ENCODE measurements at regions not wholly inside any gene's neighbourhood (a gene's known extent, or its start where the extent isn't known, plus 50 kb on each side); places are given as distances from the start of the nearest gene placed in this dataset.
A peak's percentile ranks its signal among the peaks of the same experiment; 100 is the strongest.

DNA sequence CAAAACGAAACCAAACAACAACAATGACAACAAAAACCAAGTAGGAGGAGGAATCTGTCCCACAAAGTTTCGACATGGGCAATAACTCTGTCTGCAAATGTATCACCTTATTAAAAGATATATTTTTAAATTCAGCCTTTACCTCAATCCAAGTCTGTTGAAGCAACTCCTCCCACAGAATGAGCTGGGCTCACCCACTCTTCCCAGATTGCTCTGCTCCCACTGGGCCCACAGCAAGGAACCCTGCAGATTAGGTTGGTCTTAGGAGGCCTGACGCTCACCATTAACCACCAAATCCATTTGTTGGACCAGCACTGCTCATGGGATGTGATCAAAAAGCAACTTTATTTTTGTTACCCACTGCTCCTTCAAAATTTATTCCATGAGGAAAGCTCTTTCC lies 114.7 kb upstream of the CDC42BPA start:
- H2AFZ ChIP-seq (ENCODE audit: low read length, unreplicated experiment), result no peak overlapping the region
- no peaks in the 10 kb centered on the region for H3K27me3 ChIP-seq (ENCODE audit: insufficient read depth, low read length)
- no peak overlapping the region for H3K27ac ChIP-seq (ENCODE audit: low read depth, low read length)
- H3K79me2 ChIP-seq (ENCODE audit: control insufficient read depth, insufficient read depth, low read length, unreplicated experiment), result no peaks in the 10 kb centered on the region
- H3K4me3 ChIP-seq (ENCODE audit: low read depth, low read length), result no peak overlapping the region
- no peaks in the 10 kb centered on the region for H3K36me3 ChIP-seq (ENCODE audit: insufficient read depth, low read length)
- peaks cover 41% of the 10 kb centered on the region for H3K4me1 ChIP-seq (ENCODE audit: control insufficient read depth, insufficient read depth, low read length, unreplicated experiment)

GRCh38 chr1:227432181-227432535 lies 113.9 kb upstream of the CDC42BPA start:
- no peaks in the 10 kb centered on the region for H3K79me2 ChIP-seq (ENCODE audit: control insufficient read depth, insufficient read depth, low read length, unreplicated experiment)
- peaks cover 41% of the 10 kb centered on the region for H3K4me1 ChIP-seq (ENCODE audit: control insufficient read depth, insufficient read depth, low read length, unreplicated experiment)
- H2AFZ ChIP-seq (ENCODE audit: low read length, unreplicated experiment), result peak overlapping the region; percentile 70
- H3K36me3 ChIP-seq (ENCODE audit: insufficient read depth, low read length), result no peaks in the 10 kb centered on the region
- no peak overlapping the region for H3K4me3 ChIP-seq (ENCODE audit: low read depth, low read length)
- no peaks in the 10 kb centered on the region for H3K27me3 ChIP-seq (ENCODE audit: insufficient read depth, low read length)
- no peak overlapping the region for H3K27ac ChIP-seq (ENCODE audit: low read depth, low read length)

DNA sequence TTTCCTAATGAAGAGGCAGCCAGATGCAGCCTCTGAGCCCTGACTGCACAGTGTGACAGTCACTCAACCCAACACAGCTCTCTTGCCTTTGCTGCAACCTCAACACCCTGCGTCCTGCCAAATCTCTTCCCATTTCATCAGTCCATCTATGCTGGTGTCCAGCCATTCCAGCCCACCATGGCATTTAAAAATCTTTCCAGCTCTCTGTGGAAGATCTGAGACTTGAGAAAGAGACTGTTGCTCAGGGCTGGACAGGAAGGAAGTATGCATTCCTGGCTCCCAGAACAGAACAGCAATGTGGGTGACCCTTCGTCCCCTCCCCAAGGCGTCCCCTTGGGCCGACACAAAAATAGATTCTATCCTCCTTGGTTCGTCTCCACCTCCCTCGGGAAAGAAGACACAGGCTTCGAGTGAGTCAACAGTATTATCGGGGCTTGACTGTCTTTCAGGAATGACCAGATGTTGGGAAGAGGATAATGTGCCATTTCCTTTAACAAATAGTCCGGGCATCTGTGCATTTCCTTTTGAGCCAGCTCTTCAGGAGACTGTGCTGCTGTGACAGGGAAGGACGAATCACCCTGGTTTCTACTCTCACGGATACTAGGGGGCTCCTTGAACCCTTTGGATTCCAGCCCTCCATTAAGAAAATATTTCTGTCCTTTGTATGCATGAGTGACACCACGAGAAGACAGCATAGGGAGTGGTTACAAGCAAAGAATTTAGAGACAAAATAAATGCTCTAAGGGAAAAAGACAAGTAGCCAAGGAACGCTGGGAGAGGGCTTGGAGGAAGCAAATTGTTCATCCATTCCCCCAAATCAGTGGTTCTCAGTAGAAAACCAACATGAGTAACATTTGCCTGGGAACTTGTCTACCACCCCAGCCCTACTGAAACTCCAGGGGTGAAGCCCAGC lies 111.4 kb upstream of the CDC42BPA start:
- H3K4me1 ChIP-seq (ENCODE audit: control insufficient read depth, insufficient read depth, low read length, unreplicated experiment), result peaks cover 34% of the 10 kb centered on the region
- peak overlapping the region; percentile 42; the same call in 1 of the 2 replicates for H3K4me3 ChIP-seq (ENCODE audit: low read depth, low read length)
- H3K36me3 ChIP-seq (ENCODE audit: insufficient read depth, low read length), result no peaks in the 10 kb centered on the region
- peak overlapping the region; percentile 14; the same call in 1 of the 2 replicates for H3K27ac ChIP-seq (ENCODE audit: low read depth, low read length)
- peak overlapping the region; percentile 70 for H2AFZ ChIP-seq (ENCODE audit: low read length, unreplicated experiment)
- H3K79me2 ChIP-seq (ENCODE audit: control insufficient read depth, insufficient read depth, low read length, unreplicated experiment), result no peaks in the 10 kb centered on the region
- no peaks in the 10 kb centered on the region for H3K27me3 ChIP-seq (ENCODE audit: insufficient read depth, low read length)

- Histone ChIP-seq H2AFZ (ENCODE audit: low read length, unreplicated experiment) (peak overlapping the region; percentile 47), H3K4me3 (ENCODE audit: low read depth, low read length) (no peak overlapping the region), H3K27me3 (ENCODE audit: insufficient read depth, low read length) (no peaks in the 10 kb centered on the region), H3K36me3 (ENCODE audit: insufficient read depth, low read length) (no peaks in the 10 kb centered on the region), H3K4me1 (ENCODE audit: control insufficient read depth, insufficient read depth, low read length, unreplicated experiment) (peaks cover 34% of the 10 kb centered on the region), H3K27ac (ENCODE audit: low read depth, low read length) (peak overlapping the region; percentile 14; the same call in 1 of the 2 replicates), H3K79me2 (ENCODE audit: control insufficient read depth, insufficient read depth, low read length, unreplicated experiment) (no peaks in the 10 kb centered on the region)
These were observed 110.5 kb upstream of the CDC42BPA start for GRCh38 chr1:227428803-227429202.

DNA sequence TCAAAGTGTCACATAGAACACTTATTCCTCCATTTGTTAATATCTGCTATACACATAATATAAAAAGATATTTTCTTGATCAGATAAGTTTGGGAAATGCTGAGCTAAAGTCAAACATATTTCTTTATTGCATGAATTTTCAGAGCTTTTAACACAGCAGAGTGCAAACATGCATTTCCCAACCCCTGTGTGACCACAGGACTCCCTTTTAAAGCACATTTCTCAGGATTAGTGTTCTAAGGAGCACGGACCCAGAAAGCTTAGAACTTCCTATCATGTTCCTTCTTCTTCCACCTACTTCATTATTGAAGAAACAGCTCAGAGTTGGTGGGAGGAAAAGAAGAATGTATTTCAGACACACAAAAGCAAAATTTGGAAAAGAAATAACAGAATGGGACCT lies 109.1 kb upstream of the CDC42BPA start:
- Histone ChIP-seq H3K27me3 (ENCODE audit: insufficient read depth, low read length) (no peaks in the 10 kb centered on the region), H3K4me1 (ENCODE audit: control insufficient read depth, insufficient read depth, low read length, unreplicated experiment) (peaks cover 34% of the 10 kb centered on the region), H3K79me2 (ENCODE audit: control insufficient read depth, insufficient read depth, low read length, unreplicated experiment) (no peaks in the 10 kb centered on the region), H3K36me3 (ENCODE audit: insufficient read depth, low read length) (no peaks in the 10 kb centered on the region), H2AFZ (ENCODE audit: low read length, unreplicated experiment) (no peak overlapping the region), H3K27ac (ENCODE audit: low read depth, low read length) (no peak overlapping the region), H3K4me3 (ENCODE audit: low read depth, low read length) (no peak overlapping the region)

- Histone ChIP-seq H3K79me2 (ENCODE audit: control insufficient read depth, insufficient read depth, low read length, unreplicated experiment) (no peaks in the 10 kb centered on the region), H3K36me3 (ENCODE audit: insufficient read depth, low read length) (no peaks in the 10 kb centered on the region), H3K4me3 (ENCODE audit: low read depth, low read length) (no peak overlapping the region), H3K27ac (ENCODE audit: low read depth, low read length) (no peak overlapping the region), H3K4me1 (ENCODE audit: control insufficient read depth, insufficient read depth, low read length, unreplicated experiment) (peaks cover 18% of the 10 kb centered on the region), H3K27me3 (ENCODE audit: insufficient read depth, low read length) (no peaks in the 10 kb centered on the region), H2AFZ (ENCODE audit: low read length, unreplicated experiment) (no peak overlapping the region)
These were observed 106.7 kb upstream of the CDC42BPA start for GRCh38 chr1:227424953-227425352.

- no peaks in the 10 kb centered on the region for H3K79me2 ChIP-seq (ENCODE audit: control insufficient read depth, insufficient read depth, low read length, unreplicated experiment)
- no peaks in the 10 kb centered on the region for H3K36me3 ChIP-seq (ENCODE audit: insufficient read depth, low read length)
- H3K27me3 ChIP-seq (ENCODE audit: insufficient read depth, low read length), result no peaks in the 10 kb centered on the region
- no peak overlapping the region for H3K4me3 ChIP-seq (ENCODE audit: low read depth, low read length)
- no peak overlapping the region for H2AFZ ChIP-seq (ENCODE audit: low read length, unreplicated experiment)
- H3K4me1 ChIP-seq (ENCODE audit: control insufficient read depth, insufficient read depth, low read length, unreplicated experiment), result peaks cover 10% of the 10 kb centered on the region
- no peak overlapping the region for H3K27ac ChIP-seq (ENCODE audit: low read depth, low read length)
These were observed 105.9 kb upstream of the CDC42BPA start for GRCh38 chr1:227424159-227424680.

GRCh38 chr1:227422581-227422980 lies 104.3 kb upstream of the CDC42BPA start:
- Histone ChIP-seq H3K36me3 (ENCODE audit: insufficient read depth, low read length) (no peaks in the 10 kb centered on the region), H3K27me3 (ENCODE audit: insufficient read depth, low read length) (no peaks in the 10 kb centered on the region)

DNA sequence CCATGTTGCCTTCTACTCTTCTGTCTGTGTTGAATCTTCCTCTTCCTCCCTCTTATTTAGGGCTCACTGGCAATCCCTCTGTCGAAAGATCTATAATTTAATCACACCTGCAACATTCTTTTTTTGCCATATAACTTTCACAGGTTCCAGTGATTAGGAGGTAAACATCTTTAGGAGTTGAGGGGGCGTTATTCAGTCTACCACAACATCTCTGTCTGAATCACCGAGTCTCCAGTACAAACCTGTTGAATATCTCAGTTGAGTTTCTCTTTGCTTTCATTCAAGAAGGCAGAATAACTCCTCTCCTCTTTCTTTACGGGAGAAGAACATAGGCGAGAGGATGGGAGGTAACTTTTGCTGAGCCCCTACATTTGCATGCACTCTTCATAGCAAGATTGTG lies 101.9 kb upstream of the CDC42BPA start:
- Histone ChIP-seq H3K79me2 (ENCODE audit: control insufficient read depth, insufficient read depth, low read length, unreplicated experiment) (no peaks in the 10 kb centered on the region), H3K36me3 (ENCODE audit: insufficient read depth, low read length) (no peaks in the 10 kb centered on the region), H3K4me1 (ENCODE audit: control insufficient read depth, insufficient read depth, low read length, unreplicated experiment) (no peaks in the 10 kb centered on the region), H3K4me3 (ENCODE audit: low read depth, low read length) (no peak overlapping the region), H3K27ac (ENCODE audit: low read depth, low read length) (no peak overlapping the region), H2AFZ (ENCODE audit: low read length, unreplicated experiment) (no peak overlapping the region), H3K27me3 (ENCODE audit: insufficient read depth, low read length) (no peaks in the 10 kb centered on the region)

More at GRCh38 chr1:227422581-227422980, 104.3 kb upstream of the CDC42BPA start:
- no peak overlapping the region for H3K27ac ChIP-seq (ENCODE audit: low read depth, low read length)
- no peaks in the 10 kb centered on the region for H3K79me2 ChIP-seq (ENCODE audit: control insufficient read depth, insufficient read depth, low read length, unreplicated experiment)
- no peak overlapping the region for H3K4me3 ChIP-seq (ENCODE audit: low read depth, low read length)
- no peaks in the 10 kb centered on the region for H3K4me1 ChIP-seq (ENCODE audit: control insufficient read depth, insufficient read depth, low read length, unreplicated experiment)
- H2AFZ ChIP-seq (ENCODE audit: low read length, unreplicated experiment), result no peak overlapping the region

DNA sequence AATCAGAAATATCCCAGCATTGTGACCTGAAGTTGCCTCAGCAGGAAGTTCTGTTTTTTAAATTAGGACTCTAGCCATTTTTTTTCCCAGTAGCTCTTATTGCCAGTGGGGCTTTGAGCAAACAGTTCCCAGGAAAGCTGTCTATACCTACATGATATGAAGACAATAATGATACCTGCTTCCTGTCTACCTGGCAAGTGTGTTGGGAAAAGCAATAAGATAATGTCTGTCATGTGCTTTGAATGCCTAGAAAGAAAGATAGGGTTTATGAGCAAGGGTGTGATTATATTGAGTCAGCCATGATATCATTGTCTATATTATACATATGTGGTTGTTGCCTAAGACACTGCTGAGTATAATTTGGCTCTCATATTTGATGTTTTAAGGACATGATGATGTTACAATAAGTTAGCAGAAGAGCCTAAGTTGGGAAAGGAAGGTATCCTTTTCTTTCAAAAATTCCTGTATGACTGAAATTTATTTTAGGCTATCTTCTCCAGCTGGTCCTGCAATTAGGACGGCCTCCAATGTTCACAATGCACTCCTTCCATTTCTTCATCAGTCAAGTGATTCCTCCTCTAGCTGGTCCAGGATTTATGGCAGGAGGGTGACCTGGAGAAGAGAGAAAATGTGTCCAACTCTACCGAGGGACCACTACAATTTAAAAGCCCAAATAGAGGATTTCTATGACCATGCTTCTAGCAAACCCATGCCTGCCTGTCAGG lies 99.6 kb upstream of the CDC42BPA start:
- Histone ChIP-seq H3K36me3 (ENCODE audit: insufficient read depth, low read length) (no peaks in the 10 kb centered on the region), H3K4me1 (ENCODE audit: control insufficient read depth, insufficient read depth, low read length, unreplicated experiment) (no peaks in the 10 kb centered on the region), H3K27me3 (ENCODE audit: insufficient read depth, low read length) (no peaks in the 10 kb centered on the region), H2AFZ (ENCODE audit: low read length, unreplicated experiment) (no peak overlapping the region), H3K79me2 (ENCODE audit: control insufficient read depth, insufficient read depth, low read length, unreplicated experiment) (no peaks in the 10 kb centered on the region), H3K4me3 (ENCODE audit: low read depth, low read length) (no peak overlapping the region), H3K27ac (ENCODE audit: low read depth, low read length) (no peak overlapping the region)

Data from ACC112 (cell line).